H1 (cell line): ENCODE measurements at regions not wholly inside any gene's neighbourhood (a gene's known extent, or its start where the extent isn't known, plus 50 kb on each side); places are given as distances from the start of the nearest gene placed in this dataset.

Experiments
- CTCF ChIA-PET: fragments of 300-600 bp; sonication (Branson Sonifier 250); formaldehyde crosslinking; loops from one replicate; lab custom pipeline; 2021; ENCODE audit not compliant: partially characterized antibody; lab: Charles Lee
- POLR2A ChIA-PET: fragments of 300-600 bp; sonication (Branson Sonifier 250); formaldehyde crosslinking; loops from one replicate; lab custom pipeline; 2021; ENCODE audit warnings: inconsistent platforms; ENCODE audit not compliant: partially characterized antibody; lab: Charles Lee
- DNase-seq, 2 experiments: peaks; one replicate each; pipeline versions ENCODE4 v3.0.0 to v3.0.0-alpha.2; 2010 to 2022; ENCODE audit warnings: low spot score in 2 of 2, low read depth in 1 of 2, mixed read lengths in 1 of 2
- FAIRE-seq: peaks from 2 replicates; lab custom pipeline; 2011; peaks lifted over from hg19 to GRCh38; lab: Jason Lieb, UNC
- H2AFZ ChIP-seq: 2 replicates; pipeline ENCODE4 v1.8.1; 2012; ENCODE audit warnings: low read length, inconsistent platforms
- H2AK5ac ChIP-seq: 2 replicates; pipeline ENCODE4 v1.6.1; 2013; ENCODE audit warnings: low read depth, low read length
- H2BK120ac ChIP-seq: replicated peaks from 2 replicates; pipeline ENCODE3; 2013; ENCODE audit warnings: low read depth, low read length, inconsistent platforms
- H2BK12ac ChIP-seq: 2 replicates; pipeline ENCODE4 v1.6.1; 2013; ENCODE audit warnings: low read depth, low read length
- H2BK15ac ChIP-seq: 2 replicates; pipeline ENCODE4 v1.6.1; 2013; ENCODE audit warnings: low read length
- H2BK20ac ChIP-seq: 2 replicates; pipeline ENCODE4 v1.6.1; 2013; ENCODE audit warnings: low read length
- H2BK5ac ChIP-seq: 2 replicates; pipeline ENCODE4 v1.6.1; 2013; ENCODE audit warnings: low read depth, low read length
- H3K14ac ChIP-seq: 2 replicates; pipeline ENCODE4 v1.6.1; 2013; ENCODE audit warnings: inconsistent platforms; ENCODE audit not compliant: insufficient read length
- H3K18ac ChIP-seq: 2 replicates; pipeline ENCODE4 v1.6.1; 2013; ENCODE audit warnings: low read length; ENCODE audit errors: extremely low read depth
- H3K23ac ChIP-seq: 2 replicates; pipeline ENCODE4 v1.6.1; 2013; ENCODE audit warnings: inconsistent platforms; ENCODE audit not compliant: insufficient read length
- H3K23me2 ChIP-seq: 2 replicates; pipeline ENCODE4 v1.6.1; 2013; ENCODE audit warnings: low read depth, low read length
- H3K27ac ChIP-seq: 2 replicates; pipeline ENCODE4 v1.6.1; 2011; ENCODE audit warnings: low read depth, low read length, inconsistent platforms
- H3K27me3 ChIP-seq, 4 experiments: replicated peaks in 1 of 4; 1 replicate in 1 of 4; 2 replicates in 3 of 4; pipeline versions ENCODE4 v1.6.1 to v1.8.1; 2011 to 2013; ENCODE audit warnings: low read length in 3 of 4, mild to moderate bottlenecking in 3 of 4, inconsistent platforms in 2 of 4, mixed read lengths in 2 of 4, moderate library complexity in 1 of 4; ENCODE audit not compliant: control insufficient read depth in 3 of 4, insufficient read depth in 3 of 4; ENCODE audit errors: extremely low read depth in 1 of 4
- H3K36me3 ChIP-seq, 4 experiments: 2 replicates each; pipeline versions ENCODE4 v1.6.1 to v1.8.1; 2011 to 2013; ENCODE audit warnings: mild to moderate bottlenecking in 4 of 4, low read length in 3 of 4, moderate library complexity in 2 of 4, control low read depth in 1 of 4, inconsistent platforms in 1 of 4; ENCODE audit not compliant: insufficient read depth in 4 of 4, control insufficient read depth in 2 of 4
- H3K4ac ChIP-seq: replicated peaks from 2 replicates; pipeline ENCODE3; 2013; ENCODE audit warnings: low read length, low read depth, mixed read lengths, inconsistent platforms; ENCODE audit not compliant: insufficient read length
- H3K4me1 ChIP-seq, 4 experiments: replicated peaks in 1 of 4; 1 replicate in 1 of 4; 2 replicates in 3 of 4; pipeline versions ENCODE4 v1.6.1 to v1.8.1; 2011 to 2013; ENCODE audit warnings: low read length in 3 of 4, inconsistent platforms in 2 of 4, mixed read lengths in 1 of 4; ENCODE audit not compliant: insufficient read depth in 4 of 4, control insufficient read depth in 3 of 4
- H3K4me2 ChIP-seq, 2 experiments: 2 replicates each; pipeline versions ENCODE4 v1.6.1 to v1.8.1; 2011 to 2013; ENCODE audit warnings: low read depth in 2 of 2, low read length in 2 of 2, control low read depth in 1 of 2, inconsistent platforms in 1 of 2, mild to moderate bottlenecking in 1 of 2; ENCODE audit not compliant: insufficient read depth in 1 of 2
- H3K4me3 ChIP-seq, 4 experiments: fragments of 200-600, 300-600 bp in 1 of 4; sonication (generic), shearing (Covaris generic), sonication (Bioruptor Twin) in 1 of 4; 2 replicates each; pipeline versions ENCODE4 v1.5.1 to v1.8.1; 2011 to 2016; ENCODE audit warnings: low read length in 4 of 4, low read depth in 3 of 4, control low read depth in 2 of 4, inconsistent platforms in 2 of 4, mild to moderate bottlenecking in 2 of 4, mixed read lengths in 1 of 4, moderate library complexity in 1 of 4; ENCODE audit not compliant: insufficient read depth in 2 of 4; ENCODE audit errors: extremely low read depth in 1 of 4
- H3K56ac ChIP-seq: replicated peaks from 2 replicates; pipeline ENCODE3; 2013; ENCODE audit warnings: low read depth, mild to moderate bottlenecking, mixed read lengths, low read length, inconsistent platforms; ENCODE audit not compliant: insufficient read length
- H3K79me1 ChIP-seq: 2 replicates; pipeline ENCODE4 v1.6.1; 2013; ENCODE audit warnings: low read depth, low read length, control low read depth
- H3K79me2 ChIP-seq, 2 experiments: 2 replicates each; pipeline versions ENCODE4 v1.6.1 to v1.8.1; 2012 to 2013; ENCODE audit warnings: low read length in 2 of 2, mild to moderate bottlenecking in 2 of 2, inconsistent platforms in 1 of 2; ENCODE audit not compliant: insufficient read depth in 2 of 2, control insufficient read depth in 1 of 2
- H3K9ac ChIP-seq, 4 experiments: replicated peaks in 1 of 4; 1 replicate in 1 of 4; 2 replicates in 3 of 4; pipeline versions ENCODE4 v1.6.1 to v1.8.1; 2011 to 2013; ENCODE audit warnings: low read depth in 3 of 4, low read length in 3 of 4, control low read depth in 2 of 4, mild to moderate bottlenecking in 2 of 4, moderate library complexity in 2 of 4, inconsistent platforms in 1 of 4; ENCODE audit errors: extremely low read depth in 1 of 4
- H3K9me3 ChIP-seq, 2 experiments: 2 replicates each; pipeline versions ENCODE4 v1.6.1 to v1.8.1; 2012 to 2013; ENCODE audit warnings: mild to moderate bottlenecking in 2 of 2, moderate library complexity in 2 of 2, control low read depth in 1 of 2, inconsistent platforms in 1 of 2, low read depth in 1 of 2, low read length in 1 of 2, mixed read lengths in 1 of 2; ENCODE audit not compliant: insufficient read depth in 2 of 2
- H4K20me1 ChIP-seq, 2 experiments: replicated peaks in 1 of 2; 2 replicates each; pipeline versions ENCODE3 to v1.8.1; 2011 to 2013; ENCODE audit warnings: inconsistent platforms in 2 of 2, low read length in 2 of 2, mild to moderate bottlenecking in 1 of 2; ENCODE audit not compliant: insufficient read depth in 2 of 2, control insufficient read depth in 1 of 2
- H4K5ac ChIP-seq: 2 replicates; pipeline ENCODE4 v1.6.1; 2013; ENCODE audit warnings: low read length, low read depth, mixed read lengths, inconsistent platforms; ENCODE audit not compliant: insufficient read length
- H4K8ac ChIP-seq: 2 replicates; pipeline ENCODE4 v1.8.0; 2013; ENCODE audit warnings: mild to moderate bottlenecking, moderate library complexity, low read length, inconsistent platforms; ENCODE audit not compliant: insufficient read depth; ENCODE audit errors: extremely low read depth
- H4K91ac ChIP-seq: replicated peaks from 2 replicates; pipeline ENCODE3; 2013; ENCODE audit warnings: low read length, mixed read lengths, inconsistent platforms; ENCODE audit not compliant: insufficient read length
- E2F6 ChIP-seq: IDR thresholded peaks from 2 replicates; pipeline ENCODE4 v1.6.1; 2012; ENCODE audit warnings: inconsistent platforms
- WGBS, 2 experiments: shearing (Covaris generic) in 1 of 2; methylation state at CpG; one replicate each; pipeline versions ENCODE4 v1.1.6 to v1.1.7; 2013 to 2015; ENCODE audit warnings: low lambda C conversion rate in 2 of 2, mixed read lengths in 2 of 2, inconsistent platforms in 1 of 2, low coverage in 1 of 2, missing lambda C conversion rate in 1 of 2; ENCODE audit not compliant: insufficient replicate concordance in 2 of 2, insufficient coverage in 1 of 2, insufficient read length in 1 of 2; ENCODE audit errors: extremely low coverage in 1 of 2, missing lambda C conversion rate in 1 of 2; 5-methylcytosine and 5-hydroxymethylcytosine counted together

- H2AK5ac ChIP-seq = no peak overlapping the region
- no peak for FAIRE-seq
- H3K4ac ChIP-seq = no peak overlapping the region
- no peak overlapping the region for H4K91ac ChIP-seq
- no peak overlapping the region for H3K9ac ChIP-seq
- no peak overlapping the region for H2BK12ac ChIP-seq
- ChIA-PET CTCF (interaction anchor here (0.6 kb wide), 1 partner anchor 488 kb away, joined by 3 read pairs; no protein-coding TSS in a partner anchor), POLR2A (no interaction called here)
- no peaks in the 10 kb centered on the region for H3K9me3 ChIP-seq
- H3K4me3 ChIP-seq = no peak overlapping the region
- no peak overlapping the region for H3K23ac ChIP-seq
- no peak overlapping the region for H2BK15ac ChIP-seq
- H3K36me3 ChIP-seq = no peaks in the 10 kb centered on the region
- no peak overlapping the region for H2BK5ac ChIP-seq
- H3K79me2 ChIP-seq = no peaks in the 10 kb centered on the region
- no peak overlapping the region for H2AFZ ChIP-seq
- H3K14ac ChIP-seq = no peak overlapping the region
- no peak overlapping the region for H4K8ac ChIP-seq
- H4K5ac ChIP-seq = no peak overlapping the region
- H2BK20ac ChIP-seq = no peak overlapping the region
- H3K56ac ChIP-seq = no peak overlapping the region
- H3K27ac ChIP-seq = no peak overlapping the region
- H3K23me2 ChIP-seq = no peaks in the 10 kb centered on the region
- no peak for DNase-seq
- H3K18ac ChIP-seq = no peak overlapping the region
- H3K4me1 ChIP-seq = no peaks in the 10 kb centered on the region
- no peak overlapping the region for H3K4me2 ChIP-seq
- H4K20me1 ChIP-seq = no peaks in the 10 kb centered on the region
- no peaks in the 10 kb centered on the region for H3K27me3 ChIP-seq
- WGBS, 2 experiments = 100% methylated on average over 1 of the region's 1 CpG; no CpG with 5 or more reads in 1 of the 2 experiments
- H3K79me1 ChIP-seq = no peaks in the 10 kb centered on the region
- no peak overlapping the region for H2BK120ac ChIP-seq
- no peak for TF ChIP-seq E2F6
Measured at GRCh38 chr6:113376847-113377165, 480.3 kb upstream of the MARCKS start.
